ENCODE measurements at regions not wholly inside any gene's neighbourhood (a gene's known extent, or its start where the extent isn't known, plus 50 kb on each side); places are given as distances from the start of the nearest gene placed in this dataset.

- in situ Hi-C loops (cut with MboI; ENCODE audit: low sequenced_read_pairs), result no loop called here
- Histone ChIP-seq H3K4me3 (no peak overlapping the region), H3K4me1 (peaks cover 15% of the 10 kb centered on the region; the same call in 1 of the 2 replicates), H3K9me3 (peaks cover 6% of the 10 kb centered on the region), H3K27me3 (ENCODE audit: low read depth) (no peaks in the 10 kb centered on the region), H3K36me3 (replicated peaks) (no peaks in the 10 kb centered on the region)
- DNase-seq (ENCODE audit: low spot score in 2 of 2), result no peak
Measured at GRCh38 chr3:30098243-30098642, 508.2 kb upstream of the TGFBR2 start.

GRCh38 chr3:30098653-30099455 is 507.5 kb upstream of the TGFBR2 start:
- H3K4me1 ChIP-seq, result peaks cover 15% of the 10 kb centered on the region; the same call in 1 of the 2 replicates
- H3K36me3 ChIP-seq (replicated peaks), result no peaks in the 10 kb centered on the region
- H3K4me3 ChIP-seq, result no peak overlapping the region
- no peak for DNase-seq (ENCODE audit: low spot score in 2 of 2)
- no peaks in the 10 kb centered on the region for H3K27me3 ChIP-seq (ENCODE audit: low read depth)
- in situ Hi-C loops (cut with MboI; ENCODE audit: low sequenced_read_pairs), result no loop called here
- H3K9me3 ChIP-seq, result peaks cover 2% of the 10 kb centered on the region

- DNase-seq (ENCODE audit: low spot score in 2 of 2), result no peak
- H3K27me3 ChIP-seq (ENCODE audit: low read depth), result no peaks in the 10 kb centered on the region
- no peak overlapping the region for H3K4me3 ChIP-seq
- in situ Hi-C loops (cut with MboI; ENCODE audit: low sequenced_read_pairs), result no loop called here
- H3K36me3 ChIP-seq (replicated peaks), result no peaks in the 10 kb centered on the region
- no peaks in the 10 kb centered on the region; the same call in 1 of the 2 replicates for H3K9me3 ChIP-seq
- H3K4me1 ChIP-seq, result peaks cover 4% of the 10 kb centered on the region; the same call in 1 of the 2 replicates
Measured at GRCh38 chr3:30102356-30102755, 504.0 kb upstream of the TGFBR2 start.

- in situ Hi-C loops (cut with MboI; ENCODE audit: low sequenced_read_pairs), result no loop called here
- no peaks in the 10 kb centered on the region; the same call in 1 of the 2 replicates for H3K4me1 ChIP-seq
- no peaks in the 10 kb centered on the region for H3K36me3 ChIP-seq (replicated peaks)
- no peak for DNase-seq (ENCODE audit: low spot score in 2 of 2)
- H3K4me3 ChIP-seq, result no peak overlapping the region
- H3K9me3 ChIP-seq, result no peaks in the 10 kb centered on the region; the same call in 1 of the 2 replicates
- H3K27me3 ChIP-seq (ENCODE audit: low read depth), result no peaks in the 10 kb centered on the region
Measured at GRCh38 chr3:30103186-30103585, 503.2 kb upstream of the TGFBR2 start.

GRCh38 chr3:30107531-30107930 is 498.9 kb upstream of the TGFBR2 start:
- no peak for DNase-seq (ENCODE audit: low spot score in 2 of 2)
- no peaks in the 10 kb centered on the region for H3K36me3 ChIP-seq (replicated peaks)
- no peaks in the 10 kb centered on the region for H3K27me3 ChIP-seq (ENCODE audit: low read depth)
- in situ Hi-C loops (cut with MboI; ENCODE audit: low sequenced_read_pairs), result no loop called here
- H3K4me3 ChIP-seq, result no peak overlapping the region
- no peaks in the 10 kb centered on the region; the same call in 1 of the 2 replicates for H3K9me3 ChIP-seq
- no peaks in the 10 kb centered on the region for H3K4me1 ChIP-seq

- in situ Hi-C loops (cut with MboI; ENCODE audit: low sequenced_read_pairs), result loop anchor here (10.0 kb wide), 1 partner anchor 82 kb away; no protein-coding TSS in a partner anchor
Measured at GRCh38 chr3:30112411-30112810, 494.0 kb upstream of the TGFBR2 start.

DNA sequence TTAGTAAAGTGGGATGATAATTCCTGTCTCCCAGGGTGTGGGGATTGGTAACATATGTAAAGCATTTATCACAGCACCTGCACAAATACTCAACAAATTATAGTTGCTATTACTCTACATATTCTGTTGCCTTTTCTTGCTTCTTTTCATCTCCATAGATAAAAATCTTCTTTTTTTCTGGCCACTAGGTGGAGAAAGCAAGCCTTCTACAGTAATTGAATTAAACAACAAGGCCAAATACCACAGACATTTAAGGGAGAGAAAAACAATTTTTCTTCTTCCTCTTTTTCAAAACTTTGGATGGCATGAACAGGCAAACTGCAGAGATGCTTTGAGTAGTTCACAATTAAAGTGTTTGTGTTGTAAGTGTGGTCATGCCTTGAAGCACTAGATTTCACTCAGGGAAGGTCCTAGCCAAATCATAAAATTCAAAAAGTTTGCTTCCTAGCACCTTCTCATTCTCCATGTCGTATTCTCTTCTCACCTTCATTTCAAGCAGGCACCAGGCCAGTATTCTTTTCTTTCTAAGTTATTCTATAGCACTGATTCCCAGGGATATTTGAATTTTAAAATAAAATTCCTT is 493.4 kb upstream of the TGFBR2 start:
- Histone ChIP-seq H3K36me3 (replicated peaks) (no peaks in the 10 kb centered on the region), H3K4me3 (no peak overlapping the region), H3K9me3 (no peaks in the 10 kb centered on the region), H3K27me3 (ENCODE audit: low read depth) (no peaks in the 10 kb centered on the region), H3K4me1 (no peaks in the 10 kb centered on the region)
- in situ Hi-C loops (cut with MboI; ENCODE audit: low sequenced_read_pairs), result loop anchor here (10.0 kb wide), 1 partner anchor 82 kb away; no protein-coding TSS in a partner anchor
- peak in 1 of 2 experiments; percentile 73 for DNase-seq (ENCODE audit: low spot score in 2 of 2)

More at GRCh38 chr3:30112411-30112810, 494.0 kb upstream of the TGFBR2 start:
- H3K27me3 ChIP-seq (ENCODE audit: low read depth), result no peaks in the 10 kb centered on the region
- H3K36me3 ChIP-seq (replicated peaks), result no peaks in the 10 kb centered on the region
- H3K4me3 ChIP-seq, result no peak overlapping the region
- DNase-seq (ENCODE audit: low spot score in 2 of 2), result no peak
- H3K4me1 ChIP-seq, result no peaks in the 10 kb centered on the region
- H3K9me3 ChIP-seq, result no peaks in the 10 kb centered on the region

DNA sequence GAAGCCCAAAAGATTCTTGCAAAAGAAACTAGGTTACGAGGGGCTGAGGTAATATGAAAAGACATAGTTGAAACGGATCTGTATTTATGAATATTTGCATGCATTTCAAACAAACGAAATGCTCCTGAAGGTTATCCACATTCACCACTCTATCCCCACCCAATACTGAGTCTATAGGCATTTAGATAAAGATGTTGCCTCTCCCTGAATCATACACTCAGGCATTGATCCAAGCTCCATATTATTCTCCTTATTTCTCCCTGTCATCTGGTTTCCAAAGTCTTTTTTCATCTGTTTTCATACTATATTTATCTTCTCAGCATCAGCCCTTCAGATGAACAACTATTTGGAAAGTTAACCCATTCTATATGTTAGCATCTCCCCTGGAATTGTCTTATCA is 492.5 kb upstream of the TGFBR2 start:
- no peak for DNase-seq (ENCODE audit: low spot score in 2 of 2)
- in situ Hi-C loops (cut with MboI; ENCODE audit: low sequenced_read_pairs), result loop anchor here (10.0 kb wide), 1 partner anchor 81 kb away; no protein-coding TSS in a partner anchor
- Histone ChIP-seq H3K4me3 (no peak overlapping the region), H3K27me3 (ENCODE audit: low read depth) (no peaks in the 10 kb centered on the region), H3K9me3 (no peaks in the 10 kb centered on the region), H3K36me3 (replicated peaks) (no peaks in the 10 kb centered on the region), H3K4me1 (no peaks in the 10 kb centered on the region)

DNA sequence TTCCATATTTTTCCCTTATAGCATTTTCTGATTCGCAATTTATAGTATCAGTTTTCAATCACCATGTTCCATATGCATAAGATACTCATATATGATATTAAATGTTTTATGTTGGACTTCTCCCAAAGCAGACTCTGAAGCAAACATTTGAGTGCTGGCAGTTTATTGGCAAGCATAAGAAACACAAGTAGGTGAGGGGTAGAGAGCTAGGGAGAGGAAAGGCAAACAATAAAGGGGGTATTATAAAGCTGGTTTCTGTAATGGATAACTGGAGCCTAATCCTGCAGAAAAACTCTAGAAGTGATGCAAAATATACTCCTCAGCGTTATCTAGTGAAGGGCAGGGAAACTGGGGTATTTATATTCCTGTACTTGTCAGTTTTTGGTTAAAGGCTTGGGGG is 491.5 kb upstream of the TGFBR2 start:
- no peak overlapping the region for H3K4me3 ChIP-seq
- in situ Hi-C loops (cut with MboI; ENCODE audit: low sequenced_read_pairs), result loop anchor here (10.0 kb wide), 1 partner anchor 80 kb away; no protein-coding TSS in a partner anchor
- no peaks in the 10 kb centered on the region for H3K27me3 ChIP-seq (ENCODE audit: low read depth)
- H3K36me3 ChIP-seq (replicated peaks), result no peaks in the 10 kb centered on the region
- H3K4me1 ChIP-seq, result no peaks in the 10 kb centered on the region
- DNase-seq (ENCODE audit: low spot score in 2 of 2), result no peak
- H3K9me3 ChIP-seq, result no peaks in the 10 kb centered on the region

GRCh38 chr3:30122359-30122758 is 484.0 kb upstream of the TGFBR2 start:
- peaks cover 2% of the 10 kb centered on the region; the same call in 1 of the 2 replicates for H3K4me1 ChIP-seq
- in situ Hi-C loops (cut with MboI; ENCODE audit: low sequenced_read_pairs), result no loop called here
- H3K9me3 ChIP-seq, result no peaks in the 10 kb centered on the region
- no peaks in the 10 kb centered on the region for H3K36me3 ChIP-seq (replicated peaks)
- no peak for DNase-seq (ENCODE audit: low spot score in 2 of 2)
- no peaks in the 10 kb centered on the region for H3K27me3 ChIP-seq (ENCODE audit: low read depth)
- H3K4me3 ChIP-seq, result no peak overlapping the region

DNA sequence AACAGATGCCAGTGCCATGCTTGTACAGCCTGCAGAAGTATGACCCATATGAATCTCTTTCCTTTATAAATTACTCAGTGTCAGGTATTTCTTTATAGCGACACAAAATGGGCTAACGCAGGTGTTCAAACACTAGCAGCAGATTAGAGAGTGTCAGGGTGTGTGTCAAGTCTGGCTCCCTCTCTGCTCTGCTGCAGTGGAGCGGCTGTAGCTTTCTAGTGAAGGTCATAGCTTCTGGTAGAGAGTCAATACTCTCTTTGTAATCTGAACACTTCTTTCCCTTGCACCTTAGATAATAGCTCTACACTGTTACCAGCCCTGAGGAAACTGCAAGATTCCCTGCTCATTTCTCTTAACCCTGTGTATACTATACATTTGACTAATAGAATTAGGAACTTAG is 483.2 kb upstream of the TGFBR2 start:
- in situ Hi-C loops (cut with MboI; ENCODE audit: low sequenced_read_pairs), result no loop called here
- no peak for DNase-seq (ENCODE audit: low spot score in 2 of 2)
- Histone ChIP-seq H3K27me3 (ENCODE audit: low read depth) (no peaks in the 10 kb centered on the region), H3K36me3 (replicated peaks) (no peaks in the 10 kb centered on the region), H3K9me3 (no peaks in the 10 kb centered on the region), H3K4me1 (peaks cover 2% of the 10 kb centered on the region; the same call in 1 of the 2 replicates), H3K4me3 (no peak overlapping the region)

GRCh38 chr3:30123755-30124154 is 482.6 kb upstream of the TGFBR2 start:
- Histone ChIP-seq H3K9me3 (no peaks in the 10 kb centered on the region), H3K27me3 (ENCODE audit: low read depth) (no peaks in the 10 kb centered on the region), H3K4me1 (peaks cover 2% of the 10 kb centered on the region; the same call in 1 of the 2 replicates), H3K4me3 (no peak overlapping the region), H3K36me3 (replicated peaks) (no peaks in the 10 kb centered on the region)
- in situ Hi-C loops (cut with MboI; ENCODE audit: low sequenced_read_pairs), result no loop called here
- no peak for DNase-seq (ENCODE audit: low spot score in 2 of 2)

DNA sequence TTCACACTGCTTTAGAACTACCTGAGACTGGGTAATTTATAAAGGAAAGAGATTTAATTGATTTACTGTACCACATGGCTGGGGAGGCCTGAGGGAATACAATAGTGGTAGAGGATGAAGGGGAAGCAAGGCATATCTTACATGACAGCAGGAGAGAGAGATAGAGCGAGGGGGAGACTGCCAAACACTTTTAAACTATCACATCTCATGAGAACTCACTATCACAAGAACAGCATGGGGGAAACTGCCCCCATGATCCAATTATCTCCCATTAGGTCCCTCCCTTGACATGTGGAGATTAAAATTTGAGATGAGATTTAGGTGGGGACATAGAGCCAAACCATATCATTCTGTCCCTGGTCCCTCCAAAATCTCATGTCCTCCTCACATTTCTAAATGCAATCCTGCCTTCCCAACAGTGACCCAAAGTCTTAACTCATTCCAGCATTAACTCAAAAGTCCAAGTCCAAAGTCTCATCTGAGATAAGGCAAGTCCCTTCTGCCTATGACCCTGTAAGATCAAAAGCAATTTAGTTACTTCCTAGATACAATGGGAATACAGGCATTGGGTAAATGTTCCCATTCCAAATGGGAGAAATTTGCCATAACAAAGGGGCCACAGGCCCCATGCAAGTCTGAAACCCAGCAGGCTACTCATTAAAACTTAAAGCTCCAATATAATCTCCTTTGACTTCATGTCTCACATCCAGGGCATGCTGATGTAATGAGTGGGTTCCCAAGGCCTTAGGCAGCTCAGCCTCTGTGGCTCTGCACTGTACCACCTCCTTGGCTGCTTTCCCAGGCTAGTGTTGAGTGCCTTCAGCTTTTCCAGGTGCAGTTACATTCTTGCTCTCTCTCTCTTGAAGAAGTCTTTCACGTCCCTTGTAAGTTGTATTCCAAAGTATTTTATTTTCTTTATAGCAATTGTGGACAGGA is 481.7 kb upstream of the TGFBR2 start:
- Histone ChIP-seq H3K4me3 (no peak overlapping the region), H3K27me3 (ENCODE audit: low read depth) (no peaks in the 10 kb centered on the region), H3K9me3 (no peaks in the 10 kb centered on the region), H3K4me1 (peaks cover 2% of the 10 kb centered on the region), H3K36me3 (replicated peaks) (no peaks in the 10 kb centered on the region)
- in situ Hi-C loops (cut with MboI; ENCODE audit: low sequenced_read_pairs), result no loop called here
- peak in 1 of 2 experiments; percentile 35 for DNase-seq (ENCODE audit: low spot score in 2 of 2)
